ENCODE measurements at regions not wholly inside any gene's neighbourhood (a gene's known extent, or its start where the extent isn't known, plus 50 kb on each side); places are given as distances from the start of the nearest gene placed in this dataset.

- TF ChIP-seq CTCF (conservative IDR thresholded peaks at IDR 0.05; ENCODE audit: low read depth, low read length) (no peak), EZH2 (IDR thresholded peaks at IDR 0.05; ENCODE audit: low read length, unreplicated experiment) (no peak)
Measured at GRCh38 chr17:36791150-36791941, 145.9 kb upstream of the LHX1 start.
